HepG2 (cell line): ENCODE measurements at regions not wholly inside any gene's neighbourhood (a gene's known extent, or its start where the extent isn't known, plus 50 kb on each side); places are given as distances from the start of the nearest gene placed in this dataset.

Source experiments
- ATAC-seq: fragments of 200-7000 bp; cut with Tn5 transposase; 3 replicates; pipeline ENCODE4 v1.9.1; 2020; ENCODE audit warnings: mild to moderate bottlenecking, moderate library complexity
- BruUV-seq: library from RNA; stranded (reverse); fragments of 400-500 nt; replicated peaks from 2 replicates; lab custom pipeline; 2021; lab: Mats Ljungman, UMichigan
- CTCF ChIA-PET: fragments of 300-600 bp; formaldehyde crosslinking; extraction: SDS; loops from one replicate; lab custom pipeline; 2021; ENCODE audit warnings: low total read pairs, inconsistent platforms, low intra/inter-chr PET ratio; lab: Yijun Ruan, JAX
- POLR2A ChIA-PET: fragments of 350-600 bp; sonication (Branson Sonifier 250); formaldehyde crosslinking; loops from one replicate; lab custom pipeline; 2020; ENCODE audit warnings: antibody characterized with exemption, inconsistent platforms; lab: Yijun Ruan, JAX
- DNase-seq: peaks from one replicate; pipeline ENCODE4 v3.0.0-alpha.2; 2015; ENCODE audit warnings: low spot score
- FAIRE-seq: peaks from 3 replicates; lab custom pipeline; 2011; peaks lifted over from hg19 to GRCh38; lab: Jason Lieb, UNC
- H2AFZ ChIP-seq: one replicate; pipeline ENCODE4 v1.6.1; 2011; ENCODE audit warnings: low read length, inconsistent platforms
- H3K27ac ChIP-seq: fragments of 300-600 bp; 3 replicates; pipeline ENCODE4 v1.8.0; 2011; ENCODE audit warnings: mixed run types, mild to moderate bottlenecking, mixed read lengths, low read length, inconsistent platforms; ENCODE audit not compliant: insufficient read depth; ENCODE audit errors: extremely low read length
- H3K27me3 ChIP-seq, 2 experiments: fragments of 200-600 bp in 1 of 2; 2 replicates in 1 of 2; 3 replicates in 1 of 2; pipeline versions ENCODE4 v1.6.0 to v1.8.0; 2011; ENCODE audit warnings: low read length in 2 of 2, mild to moderate bottlenecking in 2 of 2, moderate library complexity in 2 of 2, inconsistent platforms in 1 of 2; ENCODE audit not compliant: insufficient read depth in 2 of 2, control insufficient read depth in 1 of 2
- H3K36me3 ChIP-seq, 2 experiments: fragments of 200-600 bp in 1 of 2; replicated peaks in 1 of 2; 2 replicates in 1 of 2; 3 replicates in 1 of 2; pipeline versions ENCODE4 v1.5.1 to v1.8.0; 2011; ENCODE audit warnings: low read length in 2 of 2, inconsistent platforms in 1 of 2; ENCODE audit not compliant: insufficient read depth in 2 of 2, control insufficient read depth in 1 of 2
- H3K4me1 ChIP-seq: 2 replicates; pipeline ENCODE4 v1.5.1; 2012; ENCODE audit warnings: low read length, inconsistent platforms; ENCODE audit not compliant: insufficient read depth
- H3K4me2 ChIP-seq: 2 replicates; pipeline ENCODE4 v1.6.0; 2011; ENCODE audit warnings: low read depth, low read length, inconsistent platforms
- H3K4me3 ChIP-seq, 3 experiments: fragments of 200-600 bp in 1 of 3; sonication (generic), shearing (Covaris generic) in 1 of 3; replicated peaks in 1 of 3; 2 replicates each; pipeline ENCODE4 v1.5.1; 2011 to 2016; ENCODE audit warnings: low read length in 3 of 3, inconsistent platforms in 2 of 3, low read depth in 2 of 3, mild to moderate bottlenecking in 2 of 3, control low read depth in 1 of 3, mixed read lengths in 1 of 3; ENCODE audit not compliant: insufficient read depth in 1 of 3
- H3K79me2 ChIP-seq: one replicate; pipeline ENCODE4 v1.6.1; 2011; ENCODE audit warnings: low read length, inconsistent platforms; ENCODE audit not compliant: insufficient read depth
- H3K9ac ChIP-seq: 2 replicates; pipeline ENCODE4 v1.6.0; 2011; ENCODE audit warnings: mild to moderate bottlenecking, low read depth, low read length, inconsistent platforms; ENCODE audit not compliant: insufficient read depth
- H3K9me3 ChIP-seq: 2 replicates; pipeline ENCODE4 v1.5.1; 2012; ENCODE audit warnings: mild to moderate bottlenecking, low read length
- H4K20me1 ChIP-seq: 2 replicates; pipeline ENCODE4 v1.6.0; 2011; ENCODE audit warnings: inconsistent platforms, mild to moderate bottlenecking, low read length, moderate library complexity; ENCODE audit not compliant: insufficient read depth
- ATM ChIP-seq: fragments of 450-650 bp; IDR thresholded peaks from 2 replicates; pipeline ENCODE4 v1.7.1; 2017; ENCODE audit warnings: mild to moderate bottlenecking, borderline replicate concordance
- FOXA1 ChIP-seq, 2 experiments: fragments of 450-650 bp in 1 of 2; sonication (generic) in 1 of 2; formaldehyde crosslinking in 1 of 2; IDR thresholded peaks; 2 replicates each; pipeline versions ENCODE4 v1.4.0 to v1.6.1; 2016 to 2020; ENCODE audit warnings: missing genetic modification reagents in 1 of 2
- KDM2A ChIP-seq: sonication (generic); formaldehyde crosslinking; IDR thresholded peaks from 2 replicates; pipeline ENCODE4 v1.4.0; 2020; ENCODE audit warnings: low read depth, missing genetic modification reagents, borderline replicate concordance
- MIER3 ChIP-seq: IDR thresholded peaks from 2 replicates; pipeline ENCODE4 v1.6.1; 2016; ENCODE audit warnings: missing compliant biosample characterization, borderline replicate concordance
- TP53 ChIP-seq: sonication (generic); formaldehyde crosslinking; conservative IDR thresholded peaks from 2 replicates; pipeline ENCODE4 v1.4.0; 2020; ENCODE audit warnings: missing genetic modification reagents
- XBP1 ChIP-seq: sonication (generic); formaldehyde crosslinking; IDR thresholded peaks from 2 replicates; pipeline ENCODE4 v1.5.0; 2020; ENCODE audit warnings: missing genetic modification reagents
- ZNF615 ChIP-seq: sonication (generic); formaldehyde crosslinking; IDR thresholded peaks from 2 replicates; pipeline ENCODE4 v1.5.0; 2020; ENCODE audit warnings: mild to moderate bottlenecking, missing genetic modification reagents, borderline replicate concordance
- ZNF644 ChIP-seq: IDR thresholded peaks from 2 replicates; pipeline ENCODE4 v1.6.1; 2016; ENCODE audit warnings: low read depth
- ZNF703 ChIP-seq: sonication (generic); formaldehyde crosslinking; IDR thresholded peaks from 2 replicates; pipeline ENCODE4 v1.5.1; 2020; ENCODE audit warnings: missing genetic modification reagents, mild to moderate bottlenecking, moderate library complexity, borderline replicate concordance
- ZNF891 ChIP-seq: sonication (generic); formaldehyde crosslinking; IDR thresholded peaks from 2 replicates; pipeline ENCODE4 v1.5.0; 2020; ENCODE audit warnings: mild to moderate bottlenecking, missing genetic modification reagents
- WGBS: methylation state at CpG from one replicate; pipeline ENCODE4 v1.1.6; 2017; ENCODE audit warnings: low lambda C conversion rate; 5-methylcytosine and 5-hydroxymethylcytosine counted together
- in situ Hi-C: cut with HindIII; loops from 2 replicates; pipeline ENCODE4 v1.10.0; 2017; ENCODE audit warnings: low pct_unique_long_range_greater_than_20kb; ENCODE audit not compliant: extremely low pct_ligation_motif_present
- intact Hi-C: fragments of 100-400 bp; cut with micrococcal nuclease; formaldehyde crosslinking; loops from one replicate; pipeline ENCODE4 v1.10.0; 2022; ENCODE audit not compliant: unreplicated experiment
- TF ChIP-seq, protein P1 (sequence below): sonication (generic); formaldehyde crosslinking; IDR thresholded peaks from 2 replicates; pipeline ENCODE4 v1.5.0; 2020; ENCODE audit warnings: mild to moderate bottlenecking, missing genetic modification reagents, moderate library complexity
- TF ChIP-seq, protein P2 (sequence below): sonication (generic); formaldehyde crosslinking; IDR thresholded peaks from 2 replicates; pipeline ENCODE4 v1.8.1; 2023; ENCODE audit warnings: missing genetic modification reagents, mild to moderate bottlenecking, borderline replicate concordance

DNA sequence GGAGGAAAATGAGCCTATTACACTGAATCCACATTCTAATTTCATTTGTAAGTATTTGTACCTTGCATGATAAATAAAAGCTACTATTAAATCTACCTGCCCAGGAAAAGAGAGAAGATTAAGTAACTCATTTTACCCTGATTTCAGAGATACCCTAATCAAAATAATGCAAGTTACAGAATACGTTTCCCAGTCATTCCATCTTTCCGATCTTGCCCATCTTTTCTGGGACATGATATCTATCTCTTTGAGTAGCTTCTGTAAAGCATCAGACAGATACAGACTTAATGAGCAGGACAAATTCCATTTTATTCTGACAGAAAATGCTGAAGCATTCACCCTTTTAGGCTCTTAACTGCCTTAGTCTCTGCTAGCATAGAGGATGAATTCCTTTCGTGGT, 56.6 kb downstream of the SPRY2 start:
- in situ Hi-C loops, result no loop called here
- ChIA-PET CTCF (no interaction called here), POLR2A (no interaction called here)
- H3K9me3 ChIP-seq, result no peaks in the 10 kb centered on the region
- BruUV-seq, result no TSS peak
- no peak overlapping the region for H3K27ac ChIP-seq
- no peaks in the 10 kb centered on the region for H4K20me1 ChIP-seq
- ATAC-seq, result no peak
- intact Hi-C loops, result no loop called here
- no peak overlapping the region for H3K4me2 ChIP-seq
- no peaks in the 10 kb centered on the region for H3K36me3 ChIP-seq
- no peak overlapping the region for H2AFZ ChIP-seq
- FAIRE-seq, result no peak
- H3K79me2 ChIP-seq, result no peaks in the 10 kb centered on the region
- H3K9ac ChIP-seq, result no peak overlapping the region
- 35% methylated on average over 3 of the region's 3 CpGs for WGBS
- no peak overlapping the region for H3K4me3 ChIP-seq
- no peak for DNase-seq
- TF ChIP-seq, protein P1, sequence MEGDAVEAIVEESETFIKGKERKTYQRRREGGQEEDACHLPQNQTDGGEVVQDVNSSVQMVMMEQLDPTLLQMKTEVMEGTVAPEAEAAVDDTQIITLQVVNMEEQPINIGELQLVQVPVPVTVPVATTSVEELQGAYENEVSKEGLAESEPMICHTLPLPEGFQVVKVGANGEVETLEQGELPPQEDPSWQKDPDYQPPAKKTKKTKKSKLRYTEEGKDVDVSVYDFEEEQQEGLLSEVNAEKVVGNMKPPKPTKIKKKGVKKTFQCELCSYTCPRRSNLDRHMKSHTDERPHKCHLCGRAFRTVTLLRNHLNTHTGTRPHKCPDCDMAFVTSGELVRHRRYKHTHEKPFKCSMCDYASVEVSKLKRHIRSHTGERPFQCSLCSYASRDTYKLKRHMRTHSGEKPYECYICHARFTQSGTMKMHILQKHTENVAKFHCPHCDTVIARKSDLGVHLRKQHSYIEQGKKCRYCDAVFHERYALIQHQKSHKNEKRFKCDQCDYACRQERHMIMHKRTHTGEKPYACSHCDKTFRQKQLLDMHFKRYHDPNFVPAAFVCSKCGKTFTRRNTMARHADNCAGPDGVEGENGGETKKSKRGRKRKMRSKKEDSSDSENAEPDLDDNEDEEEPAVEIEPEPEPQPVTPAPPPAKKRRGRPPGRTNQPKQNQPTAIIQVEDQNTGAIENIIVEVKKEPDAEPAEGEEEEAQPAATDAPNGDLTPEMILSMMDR (CRISPR knock-in tag), result no peak
- no peak for TF ChIP-seq ZNF615 (CRISPR knock-in tag)
- TF ChIP-seq TP53 (CRISPR knock-in tag), result no peak
- no peak for TF ChIP-seq XBP1 (CRISPR knock-in tag)
- TF ChIP-seq ZNF644 (CRISPR knock-in tag), result no peak
- TF ChIP-seq ATM, result no peak
- TF ChIP-seq MIER3 (CRISPR knock-in tag), result no peak
- no peak for TF ChIP-seq ZNF891
- TF ChIP-seq FOXA1 (IDR thresholded peaks at IDR 0.05), result no peak
- TF ChIP-seq FOXA1 (CRISPR knock-in tag; IDR thresholded peaks at IDR 0.05), result no peak
- TF ChIP-seq ZNF703 (CRISPR knock-in tag), result no peak
- TF ChIP-seq, protein P2, sequence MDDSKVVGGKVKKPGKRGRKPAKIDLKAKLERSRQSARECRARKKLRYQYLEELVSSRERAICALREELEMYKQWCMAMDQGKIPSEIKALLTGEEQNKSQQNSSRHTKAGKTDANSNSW (CRISPR knock-in tag), result no peak
- TF ChIP-seq KDM2A, result no peak
- no peaks in the 10 kb centered on the region for H3K27me3 ChIP-seq
- H3K4me1 ChIP-seq, result no peaks in the 10 kb centered on the region
